ENCODE measurements at regions not wholly inside any gene's neighbourhood (a gene's known extent, or its start where the extent isn't known, plus 50 kb on each side); places are given as distances from the start of the nearest gene placed in this dataset.

GRCh38 chr10:10294184-10294880 lies 723.3 kb upstream of the CELF2 start:
- TF ChIP-seq CTCF (optimal IDR thresholded peaks at IDR 0.05 in 1 of 3, IDR thresholded peaks at IDR 0.05 in 1 of 3, conservative IDR thresholded peaks at IDR 0.05 in 1 of 3; ENCODE audit: extremely low read depth in 1 of 3, insufficient read depth in 2 of 3, low read length in 3 of 3) (no peak), EZH2 (IDR thresholded peaks at IDR 0.05; ENCODE audit: low read length) (no peak)
